Posterior cingulate gyrus (tissue), 11 donors: ENCODE measurements at regions not wholly inside any gene's neighbourhood (a gene's known extent, or its start where the extent isn't known, plus 50 kb on each side); places are given as distances from the start of the nearest gene placed in this dataset.

Experiments used
- DNase-seq, 10 donors: peaks; one replicate each; pipeline versions ENCODE4 v3.0.0 to v3.0.0-alpha.2; 2020 to 2021; ENCODE audit warnings: mixed read lengths in 3 of 10
- intact Hi-C: fragments of 100-400 bp; cut with DNase I; formaldehyde crosslinking; loops from one replicate; pipeline ENCODE4 v1.15.1; 2023

DNA sequence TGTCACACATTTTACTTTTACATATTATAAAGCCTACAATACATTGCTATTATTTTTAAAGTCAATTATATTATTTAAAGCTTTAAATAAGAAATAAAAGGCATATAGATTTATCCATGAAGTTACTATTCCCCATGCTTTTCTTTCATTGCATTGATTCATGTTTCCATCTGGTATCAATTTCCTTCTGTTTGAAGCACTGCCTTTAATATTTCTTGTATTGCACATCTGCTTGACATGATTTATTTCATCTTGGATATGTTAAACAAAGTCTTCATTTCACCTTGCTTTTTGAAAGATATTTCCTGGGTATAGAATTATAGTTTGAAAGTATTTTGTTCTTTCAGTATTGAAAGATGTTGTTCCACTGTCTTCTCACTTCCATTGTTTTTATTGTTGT is 174.3 kb upstream of the MBNL1 start:
- no peak for DNase-seq
- intact Hi-C loops = no loop called here

DNA sequence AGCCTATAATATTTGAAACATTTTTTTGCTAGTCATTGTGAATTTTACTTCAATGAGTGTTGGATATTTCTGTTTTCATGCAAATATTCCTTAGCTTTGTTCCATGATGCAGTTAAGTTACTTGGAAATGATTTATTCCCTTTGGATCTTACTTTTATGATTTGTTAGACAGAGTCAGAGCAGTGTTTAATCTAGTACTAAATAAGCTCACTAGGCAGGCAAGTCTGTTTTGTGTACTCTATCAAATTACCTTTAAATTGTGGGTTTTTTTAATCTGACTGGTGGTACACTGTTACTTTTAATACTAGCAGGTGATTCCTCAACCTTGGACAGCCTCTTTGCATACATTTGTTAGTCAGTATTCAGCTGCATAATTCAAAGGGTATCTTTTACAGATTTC is 173.3 kb upstream of the MBNL1 start:
- no peak for DNase-seq
- intact Hi-C loops = no loop called here

DNA sequence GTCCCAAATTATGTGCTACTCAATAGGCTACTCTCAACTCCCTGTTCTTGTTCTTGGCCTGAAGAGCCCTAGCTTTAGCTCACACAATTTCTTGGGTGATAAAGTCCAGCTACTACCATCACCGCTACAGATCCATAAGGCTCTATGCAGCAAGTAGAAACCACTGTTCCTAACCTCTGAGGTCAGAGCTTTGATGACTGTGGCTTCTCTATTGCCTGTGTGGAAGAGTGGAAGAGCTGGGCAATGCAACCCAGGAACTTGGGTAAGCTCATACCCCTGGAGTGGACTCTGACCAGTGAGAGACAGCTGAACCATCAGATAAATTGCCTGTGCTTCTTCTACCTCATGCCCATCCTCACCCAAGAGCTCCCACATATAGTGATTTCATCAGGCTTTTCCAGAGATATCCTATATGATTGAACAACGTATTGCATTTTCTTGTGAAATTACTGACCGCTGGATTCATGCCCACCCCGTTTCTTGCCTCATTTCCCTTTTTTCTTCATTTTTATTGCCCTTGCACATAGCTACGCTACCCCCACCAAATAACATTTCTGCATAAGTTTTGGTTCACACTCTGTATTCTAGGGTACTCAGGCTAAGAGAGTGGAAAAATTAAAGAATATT is 172.3 kb upstream of the MBNL1 start:
- intact Hi-C loops = no loop called here
- DNase-seq = no peak

DNA sequence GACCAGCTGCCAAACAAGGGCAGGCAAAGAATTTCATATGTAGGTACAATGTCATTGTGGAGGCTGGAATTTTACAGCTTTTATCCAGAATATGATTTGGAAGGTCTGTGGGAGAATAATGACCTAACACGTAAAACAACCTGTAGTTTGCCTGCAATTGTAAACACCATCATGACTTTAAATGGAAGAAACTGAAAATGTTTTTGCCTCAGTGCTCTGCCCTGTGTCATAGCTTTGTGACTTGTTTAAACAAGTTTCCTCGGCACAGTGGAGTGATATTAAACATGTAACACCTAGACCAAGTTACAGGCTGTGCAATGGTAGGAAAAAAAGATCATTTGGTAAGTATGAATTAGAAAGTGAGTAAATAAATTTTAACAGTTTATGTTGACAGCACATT is 171.6 kb upstream of the MBNL1 start:
- intact Hi-C loops = no loop called here

DNA sequence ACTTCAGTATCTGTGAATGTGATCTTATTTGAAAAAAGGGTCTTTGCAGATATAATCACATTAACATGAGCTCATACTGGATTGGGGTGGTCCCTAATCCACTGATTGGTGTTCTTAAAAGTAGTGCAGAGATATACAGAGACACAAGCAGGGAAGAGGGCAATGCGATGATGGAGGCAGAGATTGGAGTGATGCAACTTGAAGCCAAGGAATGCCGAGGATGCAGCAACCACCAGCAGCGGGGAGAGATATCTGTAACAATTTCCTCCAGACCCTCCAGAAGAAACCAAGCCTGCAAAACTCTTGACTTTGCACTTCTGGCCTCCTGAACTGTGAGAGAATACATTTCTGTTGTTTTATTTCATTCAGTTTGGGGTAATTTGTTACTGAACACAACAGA is 171.0 kb upstream of the MBNL1 start:
- intact Hi-C loops = no loop called here
- no peak for DNase-seq

More for the DNA sequence above, 171.6 kb upstream of the MBNL1 start:
- DNase-seq = no peak

DNA sequence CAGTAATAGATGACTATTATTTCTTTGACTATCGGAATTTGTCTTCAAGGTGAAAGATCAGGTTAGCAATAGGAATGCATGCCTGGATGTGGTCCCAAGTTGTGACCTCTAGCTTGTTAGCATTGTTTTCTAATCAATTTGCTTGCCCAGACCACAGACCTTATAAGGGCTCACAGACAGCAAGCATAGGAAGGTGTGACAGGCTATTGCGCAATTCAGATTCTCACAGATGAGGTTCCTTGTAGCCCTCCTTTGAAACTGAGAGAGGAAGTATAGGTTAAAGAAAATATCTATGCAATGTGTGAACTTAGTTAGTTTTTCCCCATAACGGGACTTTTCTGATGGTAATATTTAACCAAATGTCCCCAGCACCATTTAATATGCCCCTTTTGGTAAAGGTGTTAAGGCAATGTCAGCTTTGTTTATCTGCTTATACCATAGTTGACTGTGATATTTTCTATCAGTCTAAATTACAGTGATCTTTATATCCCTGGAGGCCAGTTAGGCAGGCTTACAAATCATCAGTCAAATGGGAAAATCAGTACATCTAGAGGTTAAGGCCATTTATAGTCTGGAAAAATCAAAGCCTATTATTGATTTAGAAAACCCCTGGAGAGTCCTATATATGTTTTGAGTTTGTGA is 168.1 kb upstream of the MBNL1 start:
- no peak for DNase-seq
- intact Hi-C loops = no loop called here

DNA sequence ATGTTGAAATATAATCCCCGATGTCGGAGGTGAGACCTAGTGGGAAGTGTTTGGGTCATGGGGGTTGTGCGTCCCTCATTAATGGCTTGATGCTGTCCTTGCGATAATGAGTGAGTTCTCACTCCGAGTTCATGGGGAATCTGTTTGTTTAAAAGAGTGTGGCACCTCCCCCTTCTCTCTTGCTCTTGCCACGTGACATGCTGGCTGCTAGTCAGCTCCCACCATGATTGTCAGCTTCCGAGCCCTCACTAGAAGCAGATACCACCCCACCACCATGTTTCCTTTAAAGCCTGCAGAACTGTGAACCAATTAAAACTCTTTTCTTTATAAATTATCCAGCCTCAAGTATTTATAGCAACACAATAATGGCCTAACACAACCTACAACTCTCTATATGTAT is 166.3 kb upstream of the MBNL1 start:
- intact Hi-C loops = no loop called here
- DNase-seq = no peak

DNA sequence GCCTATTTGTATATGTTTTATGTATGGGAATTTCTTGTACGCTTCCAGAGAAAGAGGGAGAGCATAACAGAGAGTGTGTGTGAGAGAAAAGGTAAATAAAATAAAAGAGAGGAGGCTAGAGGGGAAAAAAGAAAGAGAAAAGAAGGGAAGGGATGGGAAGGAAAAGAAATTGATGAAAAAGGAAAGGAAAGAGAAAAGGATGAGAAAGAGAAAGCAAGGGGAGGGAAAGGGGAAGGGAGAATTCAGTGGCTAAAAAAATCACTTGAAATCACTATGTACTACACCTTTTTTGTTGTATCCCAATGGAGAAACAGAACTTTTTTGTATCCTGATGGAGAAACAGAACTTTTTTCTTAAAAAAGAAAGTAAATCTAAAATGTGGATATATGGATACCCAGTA is 165.5 kb upstream of the MBNL1 start:
- intact Hi-C loops = no loop called here
- DNase-seq = no peak

DNA sequence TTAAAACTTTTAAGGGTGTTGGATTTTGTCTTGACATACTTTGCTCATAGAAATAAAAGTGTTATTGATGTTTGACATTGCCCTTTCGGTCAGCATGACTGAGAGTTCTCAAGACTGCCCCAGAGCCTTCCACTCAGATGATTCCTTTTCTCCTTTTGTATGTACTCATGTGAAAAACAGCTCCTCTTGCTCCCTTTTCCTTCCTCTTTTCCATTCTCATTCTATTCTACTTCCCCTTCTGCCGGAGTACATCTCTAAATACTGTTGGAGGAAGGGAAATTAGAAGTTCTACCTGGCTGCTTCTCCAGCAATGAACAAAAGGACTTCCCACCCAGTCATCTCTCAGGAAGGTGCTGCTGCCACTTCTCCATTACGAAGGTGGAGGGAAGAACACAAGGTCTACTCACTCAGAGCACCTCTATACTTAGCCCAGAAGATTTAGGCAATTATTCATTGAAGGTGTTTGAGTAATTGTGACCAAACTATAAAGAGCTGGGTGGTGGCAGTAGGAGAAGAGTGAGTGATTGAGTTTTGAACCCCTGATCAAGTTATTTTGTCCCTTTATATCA is 163.8 kb upstream of the MBNL1 start:
- no peak for DNase-seq
- intact Hi-C loops = no loop called here

DNA sequence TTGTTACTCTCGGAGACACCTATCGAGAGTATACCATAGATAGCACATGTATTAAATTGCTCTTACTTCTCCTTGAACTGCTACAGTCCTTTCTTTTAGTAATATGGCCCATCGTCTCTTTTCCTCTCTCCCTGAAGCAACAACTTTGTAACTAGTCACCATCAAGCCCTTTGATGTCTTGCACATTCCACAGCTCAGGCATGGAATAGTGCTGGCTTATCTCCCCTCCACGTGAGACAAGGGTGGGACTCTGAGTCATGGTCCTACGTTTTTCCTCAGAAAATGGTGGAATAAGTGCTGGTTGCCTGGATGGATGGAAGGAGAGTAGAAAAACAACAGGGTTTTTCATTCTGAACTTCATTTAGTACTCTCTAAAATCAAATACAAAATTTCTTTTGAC is 163.3 kb upstream of the MBNL1 start:
- intact Hi-C loops = no loop called here
- DNase-seq = no peak

DNA sequence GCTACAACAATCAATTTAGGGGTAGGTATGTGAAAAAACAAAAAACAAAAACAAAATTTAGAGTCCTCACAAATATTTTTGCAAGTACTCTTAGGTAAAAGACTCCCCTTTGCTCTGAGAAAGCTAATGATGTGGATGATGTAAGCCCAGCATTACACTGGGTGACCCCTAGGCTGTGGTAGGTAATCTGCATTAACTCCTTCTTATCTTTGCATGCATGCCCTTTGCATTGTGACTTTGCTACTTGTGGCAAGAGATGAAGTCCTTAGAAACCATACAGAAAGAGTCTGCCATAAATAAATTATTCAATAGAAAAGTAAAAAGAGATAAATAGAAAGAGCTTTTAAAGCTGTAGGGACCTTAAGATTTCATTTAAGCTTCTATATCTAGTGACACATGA is 159.7 kb upstream of the MBNL1 start:
- DNase-seq = no peak
- intact Hi-C loops = no loop called here

DNA sequence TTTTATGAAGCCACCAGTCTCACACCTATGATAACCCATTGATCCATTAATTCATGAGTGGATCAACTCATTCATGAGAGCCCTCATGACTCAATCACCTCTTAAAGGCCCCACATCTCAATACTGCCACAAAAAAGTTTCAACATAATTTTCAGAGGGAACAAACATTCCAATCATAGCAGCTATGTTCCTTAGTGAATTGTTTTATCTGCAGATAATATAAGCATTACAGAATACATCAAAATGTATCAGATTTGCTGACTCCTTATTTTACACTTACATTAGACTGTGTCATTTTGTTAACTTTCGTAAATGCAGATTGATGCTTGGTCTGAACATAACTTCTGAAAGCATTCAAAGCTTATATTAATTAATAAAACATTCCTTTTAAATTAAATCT is 155.3 kb upstream of the MBNL1 start:
- DNase-seq = no peak

DNA sequence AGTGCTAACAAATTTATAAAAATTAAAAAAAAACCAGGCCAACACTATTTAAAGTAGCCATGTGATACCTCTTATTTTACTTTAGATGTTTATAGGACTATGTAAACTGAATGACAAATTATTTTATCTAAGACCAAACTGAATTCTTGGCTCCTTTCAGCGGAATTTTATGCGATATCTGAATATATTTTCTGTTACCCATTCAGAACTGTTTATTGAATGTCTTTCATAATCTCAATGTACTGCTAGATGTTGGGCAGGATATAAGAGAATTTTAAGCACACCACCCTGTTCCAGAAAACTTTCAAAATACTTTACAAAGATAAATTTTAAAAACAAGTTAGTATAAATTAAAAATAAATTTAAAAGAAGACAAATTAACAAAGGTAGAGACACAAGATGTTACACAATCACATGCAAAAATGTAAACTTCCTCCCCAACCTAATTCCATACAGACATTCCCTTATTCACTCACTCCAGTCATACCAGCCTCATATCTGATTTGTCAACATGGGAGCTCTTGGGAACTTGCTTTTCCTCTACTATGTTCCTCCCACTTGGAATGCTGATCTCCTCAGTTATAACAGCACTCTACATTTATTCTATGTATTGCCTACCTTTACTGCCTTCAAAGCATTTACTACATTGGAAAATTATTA is 154.6 kb upstream of the MBNL1 start:
- DNase-seq = no peak
- intact Hi-C loops = no loop called here

More for the DNA sequence above, 155.3 kb upstream of the MBNL1 start:
- intact Hi-C loops = no loop called here

DNA sequence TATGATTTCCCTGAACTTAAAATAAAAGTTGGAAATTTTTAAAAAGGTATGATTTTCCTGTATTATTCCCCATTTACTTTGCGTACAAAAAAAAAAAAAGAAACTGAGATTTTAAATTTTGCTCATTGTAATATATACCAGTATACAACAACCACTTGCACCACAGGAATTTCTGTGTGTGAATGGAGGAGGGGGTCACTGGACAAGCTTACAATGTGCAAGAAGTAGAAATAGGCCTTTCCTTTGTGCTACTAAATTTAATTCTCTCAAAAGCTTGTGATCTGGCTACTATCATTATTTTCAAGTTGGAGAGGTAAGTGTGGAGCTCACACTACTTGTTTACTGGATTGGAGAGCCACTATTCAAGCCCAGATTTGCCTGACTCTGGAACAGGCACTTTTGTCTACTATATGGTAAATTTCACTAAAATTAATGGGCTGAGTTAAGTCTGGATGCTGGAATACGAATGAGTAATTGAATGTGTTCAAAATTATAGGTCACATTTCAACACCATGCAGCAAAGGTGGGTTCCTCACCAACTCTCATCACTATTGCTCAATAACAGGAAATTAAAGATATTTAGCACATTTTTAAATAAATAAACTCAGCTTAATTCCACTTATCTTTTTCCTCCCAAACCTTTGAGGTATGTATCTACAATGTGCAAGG is 148.0 kb upstream of the MBNL1 start:
- intact Hi-C loops = no loop called here
- DNase-seq = no peak

DNA sequence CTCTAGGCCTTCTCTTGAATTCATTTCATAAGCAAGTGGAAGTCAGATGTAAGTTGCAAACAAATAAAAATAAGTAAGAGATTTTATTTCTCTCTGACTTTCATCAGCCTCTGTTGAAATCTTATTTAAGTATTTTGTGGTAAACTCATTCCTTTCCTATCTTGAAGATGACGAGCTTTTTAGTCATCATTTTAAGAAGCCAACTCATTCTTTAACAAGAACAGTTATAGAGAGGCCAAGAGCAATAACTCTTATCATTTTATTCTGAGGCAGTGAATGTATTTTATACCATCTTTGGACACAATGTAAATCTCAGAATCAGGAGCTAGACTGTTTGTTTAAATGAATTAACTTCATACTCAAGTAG is 147.5 kb upstream of the MBNL1 start:
- intact Hi-C loops = no loop called here
- no peak for DNase-seq

DNA sequence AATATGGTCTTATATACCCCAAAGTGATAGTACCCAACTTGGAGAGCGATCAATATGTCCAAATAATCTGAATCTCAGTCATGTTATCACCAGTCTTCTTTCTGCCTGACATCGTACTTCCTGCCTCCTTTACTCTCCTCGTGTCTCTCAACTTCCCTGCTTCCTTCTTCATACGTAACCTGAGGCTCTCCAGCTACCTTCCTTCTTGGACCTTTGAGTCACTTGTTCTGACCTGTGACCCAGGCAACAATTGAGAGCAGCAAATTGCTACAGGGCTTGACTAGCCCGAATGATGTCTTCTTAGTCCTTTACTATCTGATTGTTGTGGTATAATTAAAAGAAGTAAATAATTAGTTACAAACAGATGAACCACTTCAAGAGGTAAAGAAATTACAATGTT is 145.9 kb upstream of the MBNL1 start:
- no peak for DNase-seq
- intact Hi-C loops = no loop called here

DNA sequence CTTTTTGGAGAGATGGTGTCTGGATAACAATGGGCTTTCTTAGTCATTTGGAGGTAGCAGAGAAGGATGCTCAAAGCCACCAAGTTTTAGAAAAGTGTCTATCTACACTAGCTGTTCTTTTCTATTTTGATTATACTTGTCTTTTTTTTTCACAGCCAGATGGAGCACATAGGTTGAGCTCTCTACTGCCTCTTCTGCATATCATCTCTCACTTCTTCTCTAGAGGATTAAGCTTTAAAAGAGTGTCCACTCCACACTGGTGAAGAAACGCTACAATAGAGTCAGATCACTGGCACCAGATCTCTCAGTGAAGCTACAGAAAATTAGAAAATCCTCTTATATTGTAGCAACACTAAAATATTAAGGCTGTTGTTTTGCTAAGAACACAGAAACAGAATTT is 145.3 kb upstream of the MBNL1 start:
- intact Hi-C loops = no loop called here

DNA sequence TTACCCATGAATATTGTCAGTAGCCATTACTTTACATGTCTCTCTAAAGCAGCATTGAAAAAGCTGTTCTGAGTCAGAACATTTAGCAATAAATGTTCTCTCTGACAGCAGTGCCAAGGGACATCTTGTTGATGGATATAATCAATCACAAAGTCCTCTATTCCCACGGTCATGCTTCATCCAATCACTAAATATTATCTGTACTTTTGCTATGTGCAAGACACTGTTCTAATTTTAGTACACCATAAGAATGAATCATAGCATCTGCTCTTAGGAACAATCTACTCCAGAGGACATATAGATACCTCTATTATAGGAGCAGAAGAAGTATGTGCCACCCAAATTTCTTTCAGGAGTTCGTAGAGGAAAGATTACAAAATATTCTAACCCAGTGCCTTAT is 142.5 kb upstream of the MBNL1 start:
- DNase-seq = no peak
- intact Hi-C loops = no loop called here

More for the DNA sequence above, 145.3 kb upstream of the MBNL1 start:
- no peak for DNase-seq

DNA sequence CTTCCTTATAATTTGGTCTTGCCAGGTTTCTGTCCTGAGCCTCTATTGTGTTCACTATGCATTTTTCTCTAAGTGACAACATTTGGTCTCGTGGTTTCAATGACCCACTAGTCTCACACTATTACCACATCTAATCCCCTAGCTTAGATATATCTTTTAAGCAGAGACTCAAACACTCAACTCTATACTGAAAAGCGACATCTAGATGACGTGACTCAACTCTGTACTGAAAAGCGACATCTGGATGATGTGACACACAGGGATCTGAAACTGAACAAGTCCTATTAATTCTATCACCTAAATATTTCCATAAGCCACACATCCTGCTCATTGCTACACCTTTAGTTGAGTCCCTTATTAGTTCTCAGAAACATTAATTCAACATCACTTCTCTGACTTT is 141.7 kb upstream of the MBNL1 start:
- no peak for DNase-seq

DNA sequence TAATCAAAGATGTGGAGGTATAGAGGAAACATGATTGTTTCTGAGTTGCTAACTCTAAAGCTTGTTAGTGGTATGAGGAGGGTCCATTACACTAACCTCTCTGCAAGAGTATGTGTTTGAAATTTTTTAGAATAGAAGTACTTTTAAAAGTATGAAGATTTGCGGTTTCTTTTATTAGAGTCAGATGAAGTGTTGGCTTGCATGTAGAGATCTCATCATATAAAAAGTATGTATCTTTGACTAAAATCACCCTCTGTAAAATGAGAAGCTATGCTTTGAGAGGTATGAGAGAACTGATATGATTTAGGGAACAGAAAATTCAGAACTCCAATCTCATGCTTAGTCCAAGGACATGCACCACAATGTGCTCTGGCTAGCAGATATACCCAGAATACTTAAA is 140.4 kb upstream of the MBNL1 start:
- intact Hi-C loops = no loop called here
- DNase-seq = no peak

More for the DNA sequence above, 141.7 kb upstream of the MBNL1 start:
- intact Hi-C loops = no loop called here

DNA sequence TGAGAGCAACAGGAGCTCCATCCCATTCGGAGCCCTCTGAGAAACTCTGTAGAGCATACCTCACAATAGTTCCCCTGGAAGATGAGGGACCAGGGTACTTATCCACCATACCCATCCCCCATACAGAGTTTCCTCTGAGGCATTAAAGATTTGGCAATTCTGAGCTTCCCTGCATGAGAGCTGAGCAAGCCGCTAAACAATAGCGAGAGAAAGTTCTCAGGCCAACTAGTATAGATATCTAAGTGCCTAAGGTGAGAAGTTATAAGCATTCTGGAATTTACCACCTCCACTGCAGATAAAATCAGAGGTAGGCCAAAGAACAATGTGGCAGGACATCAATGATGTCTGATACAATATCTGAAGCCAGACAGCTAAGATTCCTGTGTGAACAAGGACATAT is 129.1 kb upstream of the MBNL1 start:
- intact Hi-C loops = no loop called here
- no peak for DNase-seq
